ENCODE measurements at regions not wholly inside any gene's neighbourhood (a gene's known extent, or its start where the extent isn't known, plus 50 kb on each side); places are given as distances from the start of the nearest gene placed in this dataset.

- Histone ChIP-seq H4K5ac (ENCODE audit: insufficient read length, low read depth, low read length) (no peak overlapping the region), H4K20me1 (replicated peaks in 1 of 2; ENCODE audit: control insufficient read depth in 1 of 2, insufficient read depth in 2 of 2, low read length in 2 of 2) (no peaks in the 10 kb centered on the region), H2BK20ac (ENCODE audit: low read length) (no peak overlapping the region), H3K79me1 (ENCODE audit: low read depth, low read length) (no peaks in the 10 kb centered on the region), H3K36me3 (ENCODE audit: control insufficient read depth in 2 of 4, insufficient read depth in 4 of 4, low read length in 3 of 4) (no peaks in the 10 kb centered on the region), H3K4me3 (ENCODE audit: extremely low read depth in 1 of 4, insufficient read depth in 2 of 4, low read depth in 3 of 4, low read length in 4 of 4) (no peak overlapping the region), H3K23ac (ENCODE audit: insufficient read length) (no peak overlapping the region), H3K23me2 (ENCODE audit: low read depth, low read length) (no peaks in the 10 kb centered on the region), H2BK15ac (ENCODE audit: low read length) (no peak overlapping the region), H2BK120ac (replicated peaks; ENCODE audit: low read depth, low read length) (no peak overlapping the region), H3K18ac (ENCODE audit: extremely low read depth, low read length) (no peak overlapping the region), H3K56ac (replicated peaks; ENCODE audit: insufficient read length, low read depth, low read length) (no peak overlapping the region), H3K4ac (replicated peaks; ENCODE audit: insufficient read length, low read depth, low read length) (no peak overlapping the region), H3K9me3 (ENCODE audit: insufficient read depth in 2 of 2, low read depth in 1 of 2, low read length in 1 of 2) (no peaks in the 10 kb centered on the region), H3K27ac (ENCODE audit: low read depth, low read length) (no peak overlapping the region), H4K8ac (ENCODE audit: extremely low read depth, insufficient read depth, low read length) (no peak overlapping the region), H2BK12ac (ENCODE audit: low read depth, low read length) (no peak overlapping the region), H4K91ac (replicated peaks; ENCODE audit: insufficient read length, low read length) (no peak overlapping the region), H3K79me2 (ENCODE audit: control insufficient read depth in 1 of 2, insufficient read depth in 2 of 2, low read length in 2 of 2) (no peaks in the 10 kb centered on the region), H2BK5ac (ENCODE audit: low read depth, low read length) (no peak overlapping the region), H2AFZ (ENCODE audit: low read length) (no peak overlapping the region), H3K9ac (replicated peaks in 1 of 4; ENCODE audit: extremely low read depth in 1 of 4, low read depth in 3 of 4, low read length in 3 of 4) (no peak overlapping the region), H3K27me3 (replicated peaks in 1 of 4; ENCODE audit: control insufficient read depth in 3 of 4, extremely low read depth in 1 of 4, insufficient read depth in 3 of 4, low read length in 3 of 4) (no peaks in the 10 kb centered on the region), H2AK5ac (ENCODE audit: low read depth, low read length) (no peak overlapping the region), H3K4me1 (replicated peaks in 1 of 4; ENCODE audit: control insufficient read depth in 3 of 4, insufficient read depth in 4 of 4, low read length in 3 of 4) (no peaks in the 10 kb centered on the region), H3K14ac (ENCODE audit: insufficient read length) (no peak overlapping the region), H3K4me2 (ENCODE audit: insufficient read depth in 1 of 2, low read depth in 2 of 2, low read length in 2 of 2) (no peak overlapping the region)
- WGBS, 2 experiments (ENCODE audit: extremely low coverage in 1 of 2, insufficient coverage in 1 of 2, insufficient read length in 1 of 2, insufficient replicate concordance in 2 of 2, low coverage in 1 of 2, low lambda C conversion rate in 2 of 2, missing lambda C conversion rate in 1 of 2): 91% methylated on average over 4 of the region's 4 CpGs; no CpG with 5 or more reads in 1 of the 2 experiments
- ChIA-PET POLR2A (ENCODE audit: partially characterized antibody) (no interaction called here), CTCF (ENCODE audit: partially characterized antibody) (interaction anchor here (0.6 kb wide), 1 partner anchor 1636 kb away, joined by 3 read pairs; no protein-coding TSS in a partner anchor)
- FAIRE-seq (no peak), DNase-seq (ENCODE audit: low read depth in 1 of 2, low spot score in 2 of 2) (no peak)
- no peak for TF ChIP-seq NANOG (IDR thresholded peaks at IDR 0.05; ENCODE audit: insufficient read depth, low read depth, low read length, poor library complexity, severe bottlenecking)
- TF ChIP-seq FOSL1 (IDR thresholded peaks at IDR 0.05; ENCODE audit: insufficient read depth, low read depth, low read length): no peak
- TF ChIP-seq CBX8 (IDR thresholded peaks at IDR 0.05; ENCODE audit: borderline replicate concordance, low read depth, low read length): no peak
- TF ChIP-seq RXRA (IDR thresholded peaks at IDR 0.05; ENCODE audit: insufficient read depth, low read depth, low read length): no peak
- TF ChIP-seq SAP30 (IDR thresholded peaks at IDR 0.05; ENCODE audit: insufficient read depth, insufficient replicate concordance, low read length): no peak
- TF ChIP-seq POLR2AphosphoS5 (IDR thresholded peaks at IDR 0.05; ENCODE audit: low read depth, low read length): no peak
- no peak for TF ChIP-seq POLR2A (IDR thresholded peaks at IDR 0.05; ENCODE audit: control extremely low read depth in 1 of 2, low read depth in 2 of 2, low read length in 2 of 2)
- no peak for TF ChIP-seq EGR1 (IDR thresholded peaks at IDR 0.05; ENCODE audit: borderline replicate concordance, low read depth, low read length)
- TF ChIP-seq BACH1 (IDR thresholded peaks at IDR 0.05; ENCODE audit: low read length): no peak
- no peak for TF ChIP-seq KDM4A (IDR thresholded peaks at IDR 0.05; ENCODE audit: low read depth, low read length, severe bottlenecking)
- no peak for TF ChIP-seq E2F6 (IDR thresholded peaks at IDR 0.05)
- no peak for TF ChIP-seq SIX5 (IDR thresholded peaks at IDR 0.05; ENCODE audit: low read depth, low read length)
- no peak for TF ChIP-seq KDM5A (IDR thresholded peaks at IDR 0.05; ENCODE audit: low read length)
- TF ChIP-seq HDAC6 (IDR thresholded peaks at IDR 0.05; ENCODE audit: low read depth, low read length): no peak
- TF ChIP-seq TAF7 (optimal IDR thresholded peaks at IDR 0.05; ENCODE audit: borderline replicate concordance, low read depth, low read length): no peak
Observed at GRCh38 chr2:6384341-6384740, 481.4 kb downstream of the CMPK2 start.

All from H1 (cell line).